ENCODE measurements at regions not wholly inside any gene's neighbourhood (a gene's known extent, or its start where the extent isn't known, plus 50 kb on each side); places are given as distances from the start of the nearest gene placed in this dataset.

DNA sequence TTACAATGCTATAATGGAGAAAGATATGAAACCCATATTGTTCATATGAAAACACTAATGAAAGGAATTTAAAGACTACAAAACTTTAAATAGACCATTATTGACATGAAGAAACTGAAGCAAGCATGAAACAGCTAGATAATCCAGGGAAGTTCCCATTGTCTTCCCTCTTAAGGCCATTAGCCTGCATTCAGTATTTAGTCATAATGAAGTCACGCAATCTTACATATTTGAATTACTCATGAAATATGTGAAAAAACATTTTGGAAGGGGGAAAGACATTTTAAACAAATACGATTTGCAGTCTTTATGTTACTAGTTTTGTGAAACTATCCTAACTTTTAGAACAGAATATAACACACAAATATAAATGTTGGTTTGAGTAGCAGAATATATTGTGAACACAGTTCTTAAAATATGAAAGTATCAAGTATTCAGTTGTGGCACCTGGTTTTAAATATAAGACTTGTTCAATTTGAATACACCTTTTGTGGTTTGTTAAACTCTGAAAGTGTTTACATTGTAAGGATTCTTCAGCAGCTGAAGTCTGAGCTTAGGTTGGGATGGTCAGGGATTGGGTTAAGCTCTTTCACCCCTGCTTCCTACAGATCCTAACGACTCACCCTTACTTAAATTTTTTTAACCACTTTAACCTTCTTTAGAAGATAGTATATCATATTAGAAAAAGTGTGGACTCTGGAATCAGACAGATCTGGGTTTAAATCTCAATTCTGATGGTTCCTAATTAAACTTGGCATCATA is 500.3 kb upstream of the TENM4 start:
- no peak overlapping the region for H2BK20ac ChIP-seq (ENCODE audit: low read depth, low read length, poor library complexity, severe bottlenecking)
- no peak overlapping the region for H3K9ac ChIP-seq (ENCODE audit: extremely low read depth, insufficient read length, low read length)
- Mint-ChIP-seq H3K36me3 (ENCODE audit: insufficient read depth in 1 of 3, low read depth in 3 of 3) (no peaks in the 10 kb centered on the region), H3K27ac (no peak overlapping the region), H3K9me3 (no peaks in the 10 kb centered on the region), H3K27me3 (ENCODE audit: low read depth) (no peaks in the 10 kb centered on the region), H3K4me1 (peaks cover 11 to 17% of the 10 kb centered on the region in 2 experiments), H3K4me3 (no peak overlapping the region)
- no peak overlapping the region for H3K4ac ChIP-seq (ENCODE audit: low read depth, low read length)
- no peaks in the 10 kb centered on the region for H4K20me1 ChIP-seq (ENCODE audit: control insufficient read depth, insufficient read depth, insufficient read length)
- no peak overlapping the region for H2AK5ac ChIP-seq (ENCODE audit: insufficient read length, low read length)
- H4K8ac ChIP-seq (replicated peaks; ENCODE audit: insufficient read length, low read depth, low read length) = no peak overlapping the region
- H3T11ph ChIP-seq (ENCODE audit: low read length) = no peak overlapping the region
- no peak overlapping the region for H2AFZ ChIP-seq (ENCODE audit: low read length)
- no peak overlapping the region for H3K14ac ChIP-seq (ENCODE audit: insufficient read depth, low read length)
- no peak for TF ChIP-seq CTCF (conservative IDR thresholded peaks at IDR 0.05)
- H3K23me2 ChIP-seq (ENCODE audit: insufficient read length, low read depth, low read length, poor library complexity, severe bottlenecking) = no peaks in the 10 kb centered on the region
- H3K4me2 ChIP-seq (ENCODE audit: insufficient read depth, insufficient read length, low read length) = no peak overlapping the region
- H3K18ac ChIP-seq (ENCODE audit: insufficient read length, low read depth, low read length) = no peak overlapping the region
- H3K27me3 ChIP-seq (ENCODE audit: insufficient read depth, low read length) = no peaks in the 10 kb centered on the region
- H4K91ac ChIP-seq (ENCODE audit: insufficient read length, low read depth, low read length) = no peak overlapping the region
- H2BK12ac ChIP-seq (ENCODE audit: insufficient read length, low read depth, low read length) = no peak overlapping the region
- H3K56ac ChIP-seq (ENCODE audit: insufficient read length, low read depth, low read length) = no peak overlapping the region
- DNase-seq = no peak
- no CpG with 5 or more reads among the region's 3 CpGs for WGBS (ENCODE audit: extremely low coverage, insufficient read length, low lambda C conversion rate)
- 0 out of 2 replicates have a peak, but pooled peaks cover 2% of the 10 kb centered on the region for H3K4me1 ChIP-seq (ENCODE audit: insufficient read depth, low read length)
- H2BK15ac ChIP-seq (ENCODE audit: low read depth, low read length) = no peak overlapping the region
- H3K23ac ChIP-seq (ENCODE audit: insufficient read length, low read depth, low read length) = no peak overlapping the region
- H3K27ac ChIP-seq (ENCODE audit: insufficient read length, low read depth, low read length) = no peak overlapping the region
- no peak overlapping the region for H2BK5ac ChIP-seq (ENCODE audit: insufficient read length, low read length)
- no peaks in the 10 kb centered on the region for H3K79me2 ChIP-seq (ENCODE audit: insufficient read depth, low read length)
- H3K9me3 ChIP-seq (ENCODE audit: control insufficient read depth, low read depth, low read length) = no peaks in the 10 kb centered on the region
- H2BK120ac ChIP-seq (ENCODE audit: low read depth, low read length, poor library complexity, severe bottlenecking) = no peak overlapping the region
- no peak overlapping the region for H4K5ac ChIP-seq (ENCODE audit: insufficient read length, low read depth, low read length)
- no peaks in the 10 kb centered on the region for H3K79me1 ChIP-seq (ENCODE audit: insufficient read depth, low read depth, low read length, poor library complexity, severe bottlenecking)

All from H9 (cell line).